ENCODE measurements at regions not wholly inside any gene's neighbourhood (a gene's known extent, or its start where the extent isn't known, plus 50 kb on each side); places are given as distances from the start of the nearest gene placed in this dataset.

GRCh38 chr2:180523621-180524340 is 456.6 kb upstream of the UBE2E3 start:
- Histone ChIP-seq H3K4me1 (no peaks in the 10 kb centered on the region), H3K9me3 (no peaks in the 10 kb centered on the region), H3K4me3 (no peak overlapping the region), H3K27me3 (no peaks in the 10 kb centered on the region), H3K27ac (no peak overlapping the region), H3K36me3 (no peaks in the 10 kb centered on the region)
- WGBS, 2 donors, result 70 to 75% methylated on average over 6 of the region's 6 CpGs
- DNase-seq, result no peak
- intact Hi-C loops (cut with DNase I), result no loop called here
- TF ChIP-seq EP300 (IDR thresholded peaks at IDR 0.05), result no peak
- TF ChIP-seq POLR2AphosphoS5 (IDR thresholded peaks at IDR 0.05), result no peak
- no peak for TF ChIP-seq POLR2A (IDR thresholded peaks at IDR 0.05)
- TF ChIP-seq CTCF (IDR thresholded peaks at IDR 0.05), result no peak

DNA sequence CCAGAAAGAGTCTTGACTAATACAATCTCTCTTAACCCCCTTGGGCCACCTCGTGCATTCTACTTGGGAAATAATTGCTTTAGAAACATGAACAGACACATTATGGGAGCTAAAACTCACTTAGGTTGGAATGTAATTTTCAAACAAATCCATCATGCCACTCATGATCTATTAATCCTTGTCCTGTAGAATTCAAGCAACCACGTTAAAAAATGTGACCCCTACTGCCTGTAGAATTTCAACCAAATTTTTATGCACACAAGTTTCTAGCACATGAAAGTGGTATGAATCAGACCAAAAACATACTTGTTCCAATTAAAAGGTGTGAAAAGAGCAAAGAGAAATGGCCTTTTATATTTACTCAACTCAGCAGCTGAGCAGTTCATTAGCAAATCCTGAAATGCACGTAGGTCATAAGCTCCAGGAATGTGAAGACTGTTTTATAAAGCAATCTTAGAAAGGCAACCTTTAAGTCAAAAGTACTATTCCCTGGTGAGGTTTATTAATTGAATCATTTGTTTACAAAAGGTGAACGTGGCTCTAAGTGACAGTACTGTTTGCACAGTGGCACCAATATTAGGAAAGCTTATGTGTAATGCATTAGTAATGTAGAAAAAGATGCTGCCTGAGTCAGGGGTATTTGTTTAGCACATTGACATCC is 459.4 kb upstream of the UBE2E3 start:
- no peaks in the 10 kb centered on the region for H3K36me3 ChIP-seq
- no peak for DNase-seq
- H3K4me1 ChIP-seq, result no peaks in the 10 kb centered on the region
- TF ChIP-seq POLR2A (IDR thresholded peaks at IDR 0.05), result no peak
- TF ChIP-seq CTCF (IDR thresholded peaks at IDR 0.05), result no peak
- TF ChIP-seq EP300 (IDR thresholded peaks at IDR 0.05), result no peak
- TF ChIP-seq POLR2AphosphoS5 (IDR thresholded peaks at IDR 0.05), result no peak
- H3K4me3 ChIP-seq, result no peak overlapping the region
- H3K9me3 ChIP-seq, result no peaks in the 10 kb centered on the region
- intact Hi-C loops (cut with DNase I), result no loop called here
- H3K27me3 ChIP-seq, result no peaks in the 10 kb centered on the region
- H3K27ac ChIP-seq, result no peak overlapping the region
- WGBS, 2 donors, result 69 to 70% methylated on average over 4 of the region's 4 CpGs

GRCh38 chr2:180520206-180520605 is 460.2 kb upstream of the UBE2E3 start:
- TF ChIP-seq EP300 (IDR thresholded peaks at IDR 0.05), result no peak
- no peak for TF ChIP-seq POLR2AphosphoS5 (IDR thresholded peaks at IDR 0.05)
- no peak for TF ChIP-seq POLR2A (IDR thresholded peaks at IDR 0.05)
- TF ChIP-seq CTCF (IDR thresholded peaks at IDR 0.05), result no peak
- DNase-seq, result no peak
- intact Hi-C loops (cut with DNase I), result no loop called here

DNA sequence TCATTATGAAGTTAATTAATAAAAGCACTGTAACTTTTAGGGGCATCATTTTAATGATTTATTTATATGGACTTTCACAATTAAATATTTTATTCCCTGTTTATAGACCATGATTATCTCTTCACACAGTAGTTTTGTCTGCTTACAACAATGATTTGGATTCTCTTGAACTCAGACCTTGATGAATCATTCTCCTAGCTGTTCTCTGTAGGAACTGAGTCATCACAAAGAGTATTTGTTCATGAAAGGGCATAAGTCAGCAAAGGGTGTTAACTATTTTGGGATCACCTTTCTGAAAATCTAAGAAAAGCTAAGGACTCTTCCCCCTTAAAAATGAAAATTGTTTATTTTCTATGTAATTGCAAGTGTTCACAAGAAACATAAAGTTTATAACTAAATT is 461.1 kb upstream of the UBE2E3 start:
- DNase-seq, result no peak
- H3K9me3 ChIP-seq, result no peaks in the 10 kb centered on the region
- no peaks in the 10 kb centered on the region for H3K27me3 ChIP-seq
- TF ChIP-seq CTCF (IDR thresholded peaks at IDR 0.05), result no peak
- TF ChIP-seq POLR2AphosphoS5 (IDR thresholded peaks at IDR 0.05), result no peak
- no peak for TF ChIP-seq POLR2A (IDR thresholded peaks at IDR 0.05)
- TF ChIP-seq EP300 (IDR thresholded peaks at IDR 0.05), result no peak
- H3K4me1 ChIP-seq, result no peaks in the 10 kb centered on the region
- no peaks in the 10 kb centered on the region for H3K36me3 ChIP-seq
- H3K27ac ChIP-seq, result no peak overlapping the region
- intact Hi-C loops (cut with DNase I), result no loop called here
- H3K4me3 ChIP-seq, result no peak overlapping the region

More at GRCh38 chr2:180520206-180520605, 460.2 kb upstream of the UBE2E3 start:
- Histone ChIP-seq H3K4me1 (no peaks in the 10 kb centered on the region), H3K27me3 (no peaks in the 10 kb centered on the region), H3K4me3 (no peak overlapping the region), H3K36me3 (no peaks in the 10 kb centered on the region), H3K27ac (no peak overlapping the region), H3K9me3 (no peaks in the 10 kb centered on the region)

Data from sigmoid colon (tissue), 6 donors.